ENCODE measurements at regions not wholly inside any gene's neighbourhood (a gene's known extent, or its start where the extent isn't known, plus 50 kb on each side); places are given as distances from the start of the nearest gene placed in this dataset.

DNA sequence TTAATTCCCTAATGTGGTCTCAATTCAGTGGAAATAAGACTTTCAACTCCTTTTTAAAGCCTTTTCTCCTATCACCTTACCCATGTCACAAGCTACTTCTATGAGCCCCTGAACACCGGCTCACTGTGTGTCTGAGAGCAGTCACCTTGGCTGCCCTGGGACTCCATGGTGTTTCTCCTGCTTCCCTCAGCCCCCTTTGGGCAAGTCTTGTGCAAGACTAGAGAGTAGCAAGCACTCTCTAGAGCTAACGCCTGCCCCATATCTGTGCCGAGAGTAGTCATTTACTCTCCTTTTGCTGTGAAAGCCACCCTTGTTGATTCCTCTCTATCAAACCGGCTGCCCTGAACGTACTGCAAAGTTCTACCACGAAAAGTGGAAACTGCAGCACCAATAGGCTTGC lies 77.9 kb upstream of the DAB2 start:
- TF ChIP-seq, protein P1, sequence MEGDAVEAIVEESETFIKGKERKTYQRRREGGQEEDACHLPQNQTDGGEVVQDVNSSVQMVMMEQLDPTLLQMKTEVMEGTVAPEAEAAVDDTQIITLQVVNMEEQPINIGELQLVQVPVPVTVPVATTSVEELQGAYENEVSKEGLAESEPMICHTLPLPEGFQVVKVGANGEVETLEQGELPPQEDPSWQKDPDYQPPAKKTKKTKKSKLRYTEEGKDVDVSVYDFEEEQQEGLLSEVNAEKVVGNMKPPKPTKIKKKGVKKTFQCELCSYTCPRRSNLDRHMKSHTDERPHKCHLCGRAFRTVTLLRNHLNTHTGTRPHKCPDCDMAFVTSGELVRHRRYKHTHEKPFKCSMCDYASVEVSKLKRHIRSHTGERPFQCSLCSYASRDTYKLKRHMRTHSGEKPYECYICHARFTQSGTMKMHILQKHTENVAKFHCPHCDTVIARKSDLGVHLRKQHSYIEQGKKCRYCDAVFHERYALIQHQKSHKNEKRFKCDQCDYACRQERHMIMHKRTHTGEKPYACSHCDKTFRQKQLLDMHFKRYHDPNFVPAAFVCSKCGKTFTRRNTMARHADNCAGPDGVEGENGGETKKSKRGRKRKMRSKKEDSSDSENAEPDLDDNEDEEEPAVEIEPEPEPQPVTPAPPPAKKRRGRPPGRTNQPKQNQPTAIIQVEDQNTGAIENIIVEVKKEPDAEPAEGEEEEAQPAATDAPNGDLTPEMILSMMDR (conservative IDR thresholded peaks at IDR 0.05; ENCODE audit: low read depth, low read length) = no peak
- no peak for TF ChIP-seq EZH2 (IDR thresholded peaks at IDR 0.05; ENCODE audit: borderline replicate concordance, low read depth, low read length, poor library complexity, severe bottlenecking)

Data from A673 (cell line).